ENCODE measurements at regions not wholly inside any gene's neighbourhood (a gene's known extent, or its start where the extent isn't known, plus 50 kb on each side); places are given as distances from the start of the nearest gene placed in this dataset.

DNA sequence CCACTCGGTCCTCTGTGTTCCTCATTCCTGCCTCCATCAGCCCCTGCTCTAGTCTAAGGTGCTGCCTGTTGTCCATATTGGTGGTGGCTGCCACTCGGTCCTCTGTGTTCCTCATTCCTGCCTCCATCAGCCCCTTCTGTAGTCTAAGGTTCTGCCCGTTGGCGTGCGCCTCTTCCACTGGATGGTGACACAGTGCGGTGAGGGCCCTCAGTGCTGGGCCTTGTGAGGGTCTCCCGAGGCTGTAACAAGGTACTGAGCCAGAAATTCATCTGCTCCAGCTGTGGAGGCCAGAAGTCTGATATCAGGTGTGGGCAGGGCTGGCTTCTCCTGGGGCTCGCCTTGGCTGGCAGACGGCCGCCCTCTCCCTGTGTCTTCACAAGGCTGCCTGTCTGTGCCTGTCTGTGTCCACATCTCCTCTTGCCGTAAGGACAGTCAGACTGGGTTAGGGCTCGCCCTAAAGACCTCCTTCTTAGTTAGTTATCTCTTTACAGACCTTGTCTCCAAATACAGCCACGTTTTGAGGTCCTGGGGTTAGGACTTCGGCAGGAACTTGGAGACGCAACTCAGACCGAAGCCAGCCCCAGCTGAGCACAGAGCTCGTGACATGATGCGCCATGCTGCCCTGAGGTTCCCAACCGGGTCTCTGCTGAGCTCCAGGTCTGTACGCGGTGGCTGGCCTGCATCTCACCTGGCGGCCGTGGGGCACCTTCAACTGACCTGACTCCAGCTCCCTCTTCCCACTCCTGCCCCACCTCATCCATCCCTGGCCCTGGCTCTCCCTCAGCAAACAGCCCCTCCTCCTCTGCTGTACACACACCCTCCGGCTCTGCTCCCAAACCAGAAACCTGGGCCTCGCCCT lies 181.4 kb upstream of the SHH start:
- Histone ChIP-seq H3K4me3 (no peak overlapping the region), H3K9me3 (no peaks in the 10 kb centered on the region), H3K27me3 (no peaks in the 10 kb centered on the region), H3K36me3 (no peaks in the 10 kb centered on the region)
- no peak for DNase-seq

DNA sequence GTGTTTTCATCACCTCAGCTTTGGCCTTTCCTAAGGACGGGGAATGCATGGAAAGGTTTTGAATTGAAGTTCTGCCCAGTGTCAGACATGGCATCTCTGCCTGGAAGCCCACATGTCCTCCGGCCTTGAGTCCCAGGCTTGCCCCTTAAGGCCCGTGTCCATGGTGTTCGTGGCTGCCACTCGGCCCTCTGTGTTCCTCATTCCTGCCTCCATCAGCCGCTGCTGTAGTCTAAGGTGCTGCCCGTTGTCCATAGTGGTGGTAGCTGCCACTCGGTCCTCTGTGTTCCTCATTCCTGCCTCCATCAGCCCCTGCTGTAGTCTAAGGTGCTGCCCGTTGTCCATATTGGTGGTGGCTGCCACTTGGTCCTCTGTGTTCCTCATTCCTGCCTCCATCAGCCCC lies 180.7 kb upstream of the SHH start:
- Histone ChIP-seq H3K36me3 (no peaks in the 10 kb centered on the region), H3K27me3 (no peaks in the 10 kb centered on the region), H3K9me3 (no peaks in the 10 kb centered on the region), H3K4me3 (no peak overlapping the region)
- DNase-seq, result no peak

DNA sequence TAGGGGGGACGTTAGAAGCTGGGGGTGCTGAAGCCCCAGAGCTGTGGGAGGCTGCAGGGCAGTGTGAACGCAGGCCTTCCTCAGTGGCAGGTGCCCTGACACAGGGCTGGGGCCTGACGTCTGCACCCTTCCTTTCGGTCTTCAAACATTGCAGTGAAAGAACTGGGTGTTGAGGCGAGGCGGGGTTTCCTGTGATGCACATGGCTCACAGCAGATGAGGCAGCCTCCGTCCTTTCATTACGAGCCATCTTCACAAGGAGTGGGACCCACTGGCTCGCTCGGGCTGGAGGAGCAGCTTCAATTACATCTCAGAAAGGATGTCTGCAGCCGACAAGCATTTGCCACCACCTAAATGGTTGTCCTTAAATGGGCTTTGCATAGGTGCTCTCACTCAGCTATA lies 180.3 kb upstream of the SHH start:
- no peaks in the 10 kb centered on the region for H3K9me3 ChIP-seq
- no peaks in the 10 kb centered on the region for H3K27me3 ChIP-seq
- H3K36me3 ChIP-seq, result no peaks in the 10 kb centered on the region
- no peak for DNase-seq
- no peak overlapping the region for H3K4me3 ChIP-seq

DNA sequence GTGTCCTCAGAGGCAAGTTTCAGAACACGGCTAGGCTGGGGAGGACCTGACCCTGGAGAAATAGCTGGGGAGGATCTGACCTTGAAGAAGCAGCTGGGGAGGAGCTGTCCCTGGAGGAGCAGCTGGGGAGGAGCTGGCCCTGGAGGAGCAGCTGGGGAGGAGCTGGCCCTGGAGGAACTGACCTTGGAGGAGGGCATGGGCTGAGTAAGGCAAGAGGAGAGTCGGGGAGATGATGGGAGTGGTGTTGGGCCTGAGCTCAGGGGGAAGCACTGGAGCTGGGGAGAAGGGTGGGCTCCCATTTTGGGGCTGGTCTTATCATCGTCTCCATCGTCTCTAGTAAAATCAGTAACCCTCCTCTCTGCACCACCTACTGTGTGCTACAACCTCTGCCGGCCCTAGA lies 179.8 kb upstream of the SHH start:
- Histone ChIP-seq H3K36me3 (no peaks in the 10 kb centered on the region), H3K27me3 (no peaks in the 10 kb centered on the region), H3K4me3 (no peak overlapping the region), H3K9me3 (no peaks in the 10 kb centered on the region)
- DNase-seq, result no peak

DNA sequence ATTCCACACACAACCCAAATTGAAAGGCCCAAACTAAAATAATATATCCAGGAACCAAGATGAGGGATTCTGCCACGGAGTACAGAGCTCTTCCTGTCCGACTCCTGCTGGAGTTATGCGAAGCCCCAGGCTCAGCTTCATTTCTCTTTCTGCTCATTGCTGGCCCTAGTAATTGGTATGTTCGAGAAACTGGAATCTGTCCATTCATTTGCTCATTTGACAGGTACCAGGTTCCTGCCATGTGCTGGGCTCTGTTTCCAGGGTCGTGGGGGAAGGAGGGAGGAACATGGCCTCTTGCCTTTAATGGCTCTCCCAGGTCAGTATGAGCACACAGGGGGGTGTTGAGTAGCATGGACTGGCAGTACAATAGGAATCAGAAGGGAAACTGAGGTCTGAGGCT lies 179.2 kb upstream of the SHH start:
- no peak for DNase-seq
- no peaks in the 10 kb centered on the region for H3K9me3 ChIP-seq
- H3K36me3 ChIP-seq, result no peaks in the 10 kb centered on the region
- no peak overlapping the region for H3K4me3 ChIP-seq
- H3K27me3 ChIP-seq, result no peaks in the 10 kb centered on the region

DNA sequence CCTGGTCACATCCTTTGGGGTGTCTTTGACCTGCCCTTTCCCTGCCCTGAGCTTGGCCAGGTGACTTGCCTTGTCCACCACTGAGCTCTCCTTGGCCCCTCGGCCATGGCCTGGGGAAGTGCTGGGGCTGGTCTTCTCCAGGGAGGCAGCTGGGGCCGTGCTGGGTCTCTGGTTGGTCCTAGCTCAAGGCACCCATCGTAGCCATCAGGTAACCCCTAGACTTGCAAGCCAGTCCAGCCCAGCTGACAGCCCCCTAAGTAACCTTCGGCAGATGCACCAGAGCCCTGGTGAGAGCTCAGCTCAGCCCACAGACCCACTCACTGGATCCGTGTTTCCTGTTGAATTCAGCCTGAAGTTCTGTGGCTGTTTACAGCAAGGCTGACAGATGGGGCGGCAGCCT lies 176.2 kb upstream of the SHH start:
- DNase-seq, result no peak
- no peak overlapping the region for H3K4me3 ChIP-seq
- no peaks in the 10 kb centered on the region for H3K36me3 ChIP-seq
- no peaks in the 10 kb centered on the region for H3K9me3 ChIP-seq
- H3K27me3 ChIP-seq, result no peaks in the 10 kb centered on the region

DNA sequence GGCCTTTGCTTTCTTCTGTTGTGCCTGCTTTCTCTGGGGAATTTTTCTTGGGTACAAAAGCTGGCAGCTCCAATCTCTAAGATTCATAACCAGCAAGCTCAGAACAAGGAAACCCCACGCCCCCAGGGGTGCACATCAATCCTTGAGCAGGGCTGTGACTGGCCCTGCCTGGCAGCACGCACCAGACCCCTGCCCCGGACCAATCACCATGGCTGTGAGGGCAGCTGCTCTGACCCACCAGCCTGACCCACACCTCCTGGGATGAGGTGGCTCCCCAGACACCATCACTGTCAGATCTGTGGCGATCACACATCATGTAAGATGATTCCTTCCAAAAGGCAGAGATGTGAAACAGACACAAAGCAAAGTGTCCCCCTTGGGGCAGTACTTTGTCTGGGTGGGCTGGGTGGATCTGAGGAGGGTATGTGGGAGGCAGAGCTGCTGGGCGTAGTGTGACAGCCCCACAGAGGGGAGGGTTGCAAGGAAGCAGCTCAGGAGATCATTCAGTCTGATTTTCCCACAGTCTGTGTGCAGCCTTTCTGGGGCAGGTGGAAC lies 175.5 kb upstream of the SHH start:
- Histone ChIP-seq H3K36me3 (no peaks in the 10 kb centered on the region), H3K4me3 (no peak overlapping the region), H3K9me3 (no peaks in the 10 kb centered on the region), H3K27me3 (no peaks in the 10 kb centered on the region)
- no peak for DNase-seq

DNA sequence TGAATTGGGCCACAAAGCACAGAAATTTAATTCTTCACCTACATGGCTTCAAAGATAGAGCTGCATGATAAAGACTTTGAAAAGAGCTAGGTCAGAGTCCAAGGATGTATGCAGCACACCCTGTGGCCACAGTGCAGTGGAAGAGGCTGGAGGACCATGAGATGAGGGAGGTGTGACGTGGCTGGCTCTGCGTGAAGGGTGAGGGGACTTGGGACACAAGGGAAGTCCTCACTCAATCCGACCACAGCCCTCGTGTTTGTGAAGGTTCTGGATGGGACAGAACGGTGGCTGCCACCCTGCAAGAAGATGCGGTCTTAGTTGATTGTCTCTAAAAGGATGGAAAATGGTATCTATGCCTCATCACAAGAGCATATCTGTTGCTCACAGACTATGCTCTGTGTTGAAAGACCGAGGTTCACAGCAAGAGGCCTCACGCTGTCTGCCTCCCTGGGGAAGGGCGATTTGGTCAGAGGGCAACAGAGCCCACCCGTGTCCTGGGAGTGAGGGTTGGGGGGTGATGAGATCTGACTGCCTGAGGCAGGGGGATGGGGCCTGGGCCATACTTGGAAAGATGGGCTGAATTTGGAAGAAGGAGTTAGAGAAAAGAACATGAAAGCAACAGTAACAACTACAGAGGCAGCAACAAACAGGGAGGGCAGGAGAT lies 174.4 kb upstream of the SHH start:
- no peaks in the 10 kb centered on the region for H3K9me3 ChIP-seq
- no peaks in the 10 kb centered on the region for H3K36me3 ChIP-seq
- no peak for DNase-seq
- H3K4me3 ChIP-seq, result no peak overlapping the region
- H3K27me3 ChIP-seq, result no peaks in the 10 kb centered on the region

DNA sequence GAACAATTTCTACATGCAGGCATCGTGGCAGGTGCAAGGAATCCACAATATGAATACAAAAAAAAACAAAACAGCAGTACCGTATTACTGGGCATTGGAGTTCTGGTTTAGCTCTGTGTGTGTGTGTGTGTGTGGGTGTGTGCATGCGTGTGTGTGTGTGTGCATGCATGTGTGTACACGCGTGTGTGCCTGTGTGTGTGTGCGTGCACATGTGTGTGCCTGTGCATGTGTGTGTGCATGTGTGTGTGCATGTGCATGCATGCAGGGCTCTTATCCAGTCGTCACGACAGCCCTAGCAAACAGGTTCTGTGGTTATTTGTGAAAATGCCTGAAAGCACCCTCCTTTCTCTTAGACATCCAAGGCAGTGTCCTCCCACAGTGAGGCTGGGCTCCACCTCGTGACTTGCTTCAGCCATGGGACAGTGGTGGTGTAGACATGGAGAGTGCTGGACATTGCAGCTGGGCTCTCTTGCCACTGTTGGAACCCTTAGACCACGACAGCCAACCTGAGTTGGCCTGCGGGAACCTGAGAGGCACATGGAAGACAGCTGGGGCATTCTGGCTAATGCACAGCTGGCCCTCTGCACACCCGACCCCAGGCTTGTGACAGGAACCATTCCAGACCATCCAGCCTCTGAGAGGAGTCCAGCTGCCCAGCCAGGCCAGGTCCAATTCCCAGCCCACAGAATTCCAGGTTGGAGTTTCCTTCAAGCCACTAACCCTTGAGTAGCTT lies 173.4 kb upstream of the SHH start:
- Histone ChIP-seq H3K36me3 (no peaks in the 10 kb centered on the region), H3K27me3 (no peaks in the 10 kb centered on the region), H3K4me3 (no peak overlapping the region), H3K9me3 (no peaks in the 10 kb centered on the region)
- DNase-seq, result no peak

DNA sequence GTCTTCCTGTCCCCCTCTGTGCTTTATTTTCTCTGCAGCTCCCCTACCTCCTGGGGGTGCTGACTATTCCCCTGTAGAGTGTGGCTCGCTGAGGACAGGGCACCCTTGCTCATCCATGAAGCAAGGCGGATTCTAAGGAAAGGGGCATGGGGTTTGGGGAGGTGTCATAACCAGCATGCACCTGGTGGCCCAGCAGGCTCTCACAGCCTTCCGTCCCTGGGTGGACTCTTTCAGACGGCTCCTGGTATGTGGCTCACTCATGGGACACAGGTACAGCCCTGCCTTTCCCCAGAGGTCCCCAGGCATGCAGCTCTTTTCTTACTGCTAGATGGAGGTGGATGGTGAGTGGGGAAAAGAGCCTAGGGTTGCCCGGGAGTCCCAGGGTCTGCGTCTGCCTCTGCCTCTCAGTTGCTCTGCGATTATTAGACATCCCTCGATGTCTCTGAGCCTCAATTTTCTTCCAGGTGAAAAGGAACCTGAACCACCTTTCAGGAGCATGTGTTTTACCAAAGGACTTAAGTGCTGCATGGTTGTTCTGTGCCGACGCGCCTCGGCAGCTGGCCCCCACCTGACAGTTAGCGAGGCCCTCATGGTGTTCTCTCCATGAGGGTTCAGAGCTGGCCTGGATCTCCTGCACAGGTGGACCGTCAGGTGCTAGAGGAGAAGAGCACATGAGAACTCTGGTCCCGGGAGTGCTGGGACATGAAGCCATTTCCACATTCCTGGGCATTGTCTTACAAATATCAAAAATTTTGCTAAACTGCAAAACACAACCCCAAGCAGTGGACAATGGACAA lies 172.5 kb upstream of the SHH start:
- no peaks in the 10 kb centered on the region for H3K27me3 ChIP-seq
- H3K36me3 ChIP-seq, result no peaks in the 10 kb centered on the region
- H3K9me3 ChIP-seq, result no peaks in the 10 kb centered on the region
- no peak overlapping the region for H3K4me3 ChIP-seq
- DNase-seq, result no peak

DNA sequence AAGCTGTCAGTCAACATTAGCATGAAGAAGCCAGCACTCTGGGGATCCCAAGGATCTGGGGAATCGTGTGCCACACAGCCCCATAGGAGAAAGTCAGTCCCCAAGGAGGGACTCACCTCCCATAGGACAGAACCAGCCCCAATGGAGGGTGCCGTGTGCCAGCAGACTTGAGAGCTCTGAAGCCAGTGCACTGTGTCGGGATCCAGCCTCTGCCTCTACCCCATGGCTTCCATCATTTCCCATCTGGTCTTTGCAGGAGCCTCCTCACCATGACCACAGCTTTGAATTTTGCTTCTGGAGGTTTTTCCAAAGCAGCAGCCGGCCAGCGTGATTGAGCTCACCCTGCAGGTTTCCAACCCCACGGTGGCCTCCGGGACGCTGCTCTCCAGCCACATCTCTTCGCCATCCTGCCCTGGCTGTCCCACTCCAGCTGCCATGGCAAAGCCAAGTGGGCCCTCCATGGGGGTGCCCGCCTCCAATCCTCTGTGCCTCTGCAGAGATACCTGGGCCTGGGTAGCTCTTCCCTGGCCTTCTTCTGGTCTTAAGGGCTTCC lies 171.8 kb upstream of the SHH start:
- Histone ChIP-seq H3K9me3 (no peaks in the 10 kb centered on the region), H3K27me3 (no peaks in the 10 kb centered on the region), H3K36me3 (no peaks in the 10 kb centered on the region), H3K4me3 (no peak overlapping the region)
- DNase-seq, result no peak

DNA sequence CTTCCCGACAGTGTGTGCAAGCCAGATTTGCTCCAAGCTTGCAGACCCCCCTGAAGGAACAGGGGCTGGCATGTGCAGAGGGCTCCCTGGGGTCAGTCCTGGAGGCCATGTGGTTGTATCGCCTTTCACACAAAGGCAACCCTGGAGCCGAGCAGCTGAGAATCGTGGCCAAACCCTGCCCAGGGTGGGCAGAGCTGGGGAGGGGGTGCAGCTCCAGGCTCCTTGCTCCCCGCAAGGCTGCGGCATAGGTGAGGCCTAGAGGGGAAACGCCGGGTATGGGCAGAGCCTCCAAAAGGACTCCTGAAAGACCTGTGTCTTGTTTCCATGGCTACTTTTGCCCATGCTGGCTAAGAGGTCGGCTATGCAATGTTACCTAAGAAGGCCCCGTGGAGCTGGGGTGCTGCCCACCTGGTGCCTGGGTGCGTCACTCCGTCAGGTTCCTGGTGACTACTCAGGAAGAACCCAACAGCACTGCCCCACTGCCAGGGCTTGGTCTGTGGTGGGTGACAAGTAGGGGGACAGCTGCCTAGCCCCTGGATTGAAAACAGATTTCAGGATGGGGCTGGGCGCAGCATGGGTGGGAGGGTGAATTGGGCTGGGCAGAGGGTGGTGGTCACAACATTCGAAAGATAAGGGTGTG lies 171.0 kb upstream of the SHH start:
- H3K27me3 ChIP-seq, result no peaks in the 10 kb centered on the region
- no peak overlapping the region for H3K4me3 ChIP-seq
- H3K9me3 ChIP-seq, result no peaks in the 10 kb centered on the region
- H3K36me3 ChIP-seq, result no peaks in the 10 kb centered on the region
- DNase-seq, result no peak

DNA sequence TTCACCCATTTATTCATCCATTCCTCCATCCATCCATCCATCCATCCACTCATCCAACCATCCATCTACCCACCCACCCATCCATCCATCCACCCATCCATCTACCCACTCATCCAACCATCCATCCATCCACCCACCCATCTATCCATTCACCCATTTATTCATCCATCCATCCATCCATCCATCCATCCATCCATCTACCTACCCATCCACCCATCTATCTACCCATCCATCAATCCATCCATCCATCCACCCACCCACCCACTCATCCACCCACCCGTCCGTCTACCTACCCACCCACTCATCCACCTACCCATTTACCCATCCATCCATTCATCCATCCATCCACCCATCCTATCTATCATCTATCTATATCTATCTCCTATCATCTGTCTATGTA lies 169.4 kb upstream of the SHH start:
- no peaks in the 10 kb centered on the region for H3K9me3 ChIP-seq
- no peaks in the 10 kb centered on the region for H3K27me3 ChIP-seq
- no peak for DNase-seq
- H3K4me3 ChIP-seq, result no peak overlapping the region
- no peaks in the 10 kb centered on the region for H3K36me3 ChIP-seq

DNA sequence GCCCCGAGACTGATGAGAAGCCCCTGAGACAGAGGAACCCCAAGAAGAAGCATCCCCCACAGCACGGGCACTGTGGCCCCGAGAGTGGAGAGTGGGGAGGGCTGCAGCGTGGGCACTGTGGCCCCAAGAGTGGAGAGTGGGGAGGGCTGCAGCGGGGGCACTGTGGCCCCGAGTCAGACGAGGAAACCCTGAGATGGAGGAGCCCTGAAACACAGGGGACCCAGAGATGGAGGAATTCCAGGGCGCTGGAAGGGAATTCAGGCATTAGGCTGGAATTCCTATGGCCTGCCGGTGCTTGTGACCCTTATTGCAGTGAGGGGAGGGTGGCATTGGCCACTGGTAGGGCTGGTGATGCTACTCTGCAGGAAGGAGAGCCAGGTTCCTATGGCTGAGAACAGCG lies 168.6 kb upstream of the SHH start:
- no peak for DNase-seq

DNA sequence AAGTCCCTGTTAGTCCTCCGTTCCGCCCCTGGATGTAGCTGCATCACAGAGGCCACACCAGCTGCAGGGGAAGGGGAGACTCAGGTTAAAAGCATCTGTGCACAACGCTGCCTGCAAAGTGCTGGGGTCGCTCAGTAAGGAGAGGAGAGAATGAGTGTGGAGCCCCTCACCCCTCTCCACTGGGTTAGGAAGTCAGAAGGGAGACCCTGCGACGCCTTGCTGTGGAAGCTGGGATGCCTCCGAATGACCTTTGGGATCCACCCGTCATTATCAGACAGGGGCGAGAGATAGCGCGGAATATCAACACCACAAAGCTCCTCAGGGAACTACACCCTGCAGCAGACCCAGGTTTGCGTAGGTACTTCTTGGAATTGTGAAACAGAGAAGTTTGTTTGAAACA lies 167.7 kb upstream of the SHH start:
- Histone ChIP-seq H3K4me3 (no peak overlapping the region), H3K27me3 (no peaks in the 10 kb centered on the region), H3K36me3 (no peaks in the 10 kb centered on the region), H3K9me3 (no peaks in the 10 kb centered on the region)
- DNase-seq, result no peak

More for the DNA sequence above, 168.6 kb upstream of the SHH start:
- Histone ChIP-seq H3K4me3 (no peak overlapping the region), H3K9me3 (no peaks in the 10 kb centered on the region), H3K27me3 (no peaks in the 10 kb centered on the region), H3K36me3 (no peaks in the 10 kb centered on the region)

DNA sequence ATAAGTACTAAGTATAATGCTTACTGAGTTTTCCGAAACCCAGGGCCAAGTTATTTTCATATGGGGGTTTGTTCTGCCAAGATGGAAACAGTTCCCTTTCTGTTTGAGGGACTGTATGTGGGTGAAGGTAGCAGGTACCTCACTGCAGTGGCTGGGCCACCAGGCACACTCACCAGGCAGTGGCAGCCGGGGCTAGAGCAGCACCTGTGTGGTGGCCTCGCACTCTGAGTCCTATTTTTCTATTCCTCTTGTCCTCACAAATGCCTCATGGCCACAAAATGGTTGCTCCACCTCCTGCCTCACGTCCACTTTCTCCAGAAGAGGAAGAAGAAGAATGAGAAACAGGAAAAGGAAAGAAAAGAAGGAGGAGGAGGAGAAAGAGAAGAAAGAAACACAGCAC lies 167.3 kb upstream of the SHH start:
- no peaks in the 10 kb centered on the region for H3K9me3 ChIP-seq
- H3K27me3 ChIP-seq, result no peaks in the 10 kb centered on the region
- no peak overlapping the region for H3K4me3 ChIP-seq
- DNase-seq, result no peak
- H3K36me3 ChIP-seq, result no peaks in the 10 kb centered on the region
